Ovary (tissue), 3 donors: ENCODE measurements at regions not wholly inside any gene's neighbourhood (a gene's known extent, or its start where the extent isn't known, plus 50 kb on each side); places are given as distances from the start of the nearest gene placed in this dataset.

Experiments used
- CTCF ChIP-seq, 3 donors: fragments of 450-650 bp in 2 of 3; fragments of 200-600 bp in 1 of 3; IDR thresholded peaks; one replicate each; pipeline versions ENCODE4 v1.5.1 to v1.8.0; 2016 to 2022; ENCODE audit warnings: antibody characterized with exemption in 3 of 3, mild to moderate bottlenecking in 1 of 3
- EP300 ChIP-seq: sonication (generic); formaldehyde crosslinking; IDR thresholded peaks from one replicate; pipeline ENCODE4 v1.6.1; 2017; ENCODE audit warnings: antibody characterized with exemption
- donor health status: DM: no; HTN: no; CAD: no.

DNA sequence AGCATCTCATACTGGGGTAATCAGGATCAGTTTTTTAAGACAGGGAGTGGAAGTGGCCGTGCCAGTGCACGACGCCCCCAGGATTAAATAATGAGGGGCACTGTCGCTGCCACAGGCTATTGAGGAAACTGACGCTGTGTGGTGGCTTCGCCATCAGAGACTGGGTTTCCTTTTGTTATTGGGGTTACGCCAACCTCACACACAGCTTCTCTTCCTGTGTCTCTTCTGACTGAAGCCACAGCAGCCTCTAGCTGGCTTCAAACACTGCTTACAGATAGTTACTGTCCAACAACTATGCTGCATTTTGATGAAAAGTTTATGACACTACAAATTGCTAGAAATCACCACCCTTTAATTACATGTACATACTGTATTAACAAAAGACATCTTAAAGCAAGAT is 521.9 kb upstream of the SALL3 start:
- TF ChIP-seq CTCF (IDR thresholded peaks at IDR 0.05) (no peak), EP300 (no peak)
